ENCODE measurements at regions not wholly inside any gene's neighbourhood (a gene's known extent, or its start where the extent isn't known, plus 50 kb on each side); places are given as distances from the start of the nearest gene placed in this dataset.

DNA sequence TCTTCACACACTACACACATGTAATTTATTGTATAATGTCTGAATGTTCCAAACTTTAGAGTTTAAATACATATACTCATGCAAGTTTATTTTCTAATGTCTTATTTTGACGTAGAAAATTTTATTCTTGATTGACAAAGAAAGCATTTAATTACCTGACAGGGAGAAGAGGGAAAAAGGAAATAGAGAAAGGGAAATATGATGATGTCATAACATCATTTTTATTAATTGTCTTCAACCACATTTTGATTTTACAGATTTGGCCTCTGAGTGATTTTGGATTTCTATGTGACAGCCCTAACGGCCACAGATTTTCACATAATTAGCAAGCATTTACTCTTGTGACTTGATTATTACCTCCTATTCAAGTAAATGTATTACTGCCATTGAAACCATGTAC is 106.1 kb upstream of the FSTL4 start:
- TF ChIP-seq CTCF (IDR thresholded peaks at IDR 0.05; ENCODE audit: low read length) = no peak
- no peak for TF ChIP-seq EZH2 (IDR thresholded peaks at IDR 0.05; ENCODE audit: borderline replicate concordance, low read length)

Measured in OCI-LY1 (cell line).